OCI-LY7 (cell line): ENCODE measurements at regions not wholly inside any gene's neighbourhood (a gene's known extent, or its start where the extent isn't known, plus 50 kb on each side); places are given as distances from the start of the nearest gene placed in this dataset.

Experiments used
- CTCF ChIP-seq: fragments of 200-600 bp; sonication (generic); conservative IDR thresholded peaks from 2 replicates; pipeline ENCODE4 v1.5.1; 2014; ENCODE audit warnings: mild to moderate bottlenecking, antibody characterized with exemption, low read length, moderate library complexity, mixed read lengths
- EZH2phosphoT487 ChIP-seq: fragments of 200-600 bp; sonication (generic); IDR thresholded peaks from 2 replicates; pipeline ENCODE4 v1.6.1; 2018; ENCODE audit warnings: low read depth, borderline replicate concordance, mild to moderate bottlenecking, mixed run types, antibody characterized with exemption, low read length, moderate library complexity, mixed read lengths

- TF ChIP-seq CTCF (no peak), EZH2phosphoT487 (no peak)
These were observed 393.1 kb upstream of the CELF2 start for GRCh38 chr10:10624567-10624962.
